Sciatic nerve (tissue), 2 donors: ENCODE measurements at regions not wholly inside any gene's neighbourhood (a gene's known extent, or its start where the extent isn't known, plus 50 kb on each side); places are given as distances from the start of the nearest gene placed in this dataset.

Experiments
- ATAC-seq: fragments of 200-7000 bp; cut with Tn5 transposase; one replicate; pipeline ENCODE4 v1.9.1; 2020; ENCODE audit warnings: mild to moderate bottlenecking, moderate library complexity
- DNase-seq: peaks from one replicate; pipeline ENCODE4 v3.0.0-alpha.2; 2020; ENCODE audit warnings: low spot score
- intact Hi-C: fragments of 100-400 bp; cut with DNase I; formaldehyde crosslinking; loops from one replicate; pipeline ENCODE4 v1.14.2; 2022
- donor health status: DM: no; HTN: no; CAD: no.
- donor health status: DM: no; HTN: no; CAD: no.

DNA sequence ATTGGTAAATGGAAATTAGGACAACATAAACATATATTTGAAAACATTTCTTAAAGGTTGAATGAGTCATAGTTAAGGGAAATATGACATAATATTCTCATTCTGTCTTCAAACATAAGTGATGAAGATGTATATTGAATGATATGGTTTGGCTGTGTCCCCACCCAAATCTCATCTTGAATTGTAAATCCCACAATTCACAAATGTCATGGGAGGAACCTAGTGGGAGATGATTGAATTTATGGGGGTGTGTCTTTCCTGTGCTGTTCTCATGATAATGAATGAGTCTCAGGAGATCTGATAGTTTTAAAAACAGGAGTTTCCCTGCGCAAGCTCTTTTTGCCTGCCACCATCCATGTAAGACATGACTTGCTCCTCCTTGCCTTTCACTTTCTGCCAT is 104.4 kb upstream of the MPDZ start:
- intact Hi-C loops = no loop called here
- ATAC-seq (no peak), DNase-seq (no peak)

DNA sequence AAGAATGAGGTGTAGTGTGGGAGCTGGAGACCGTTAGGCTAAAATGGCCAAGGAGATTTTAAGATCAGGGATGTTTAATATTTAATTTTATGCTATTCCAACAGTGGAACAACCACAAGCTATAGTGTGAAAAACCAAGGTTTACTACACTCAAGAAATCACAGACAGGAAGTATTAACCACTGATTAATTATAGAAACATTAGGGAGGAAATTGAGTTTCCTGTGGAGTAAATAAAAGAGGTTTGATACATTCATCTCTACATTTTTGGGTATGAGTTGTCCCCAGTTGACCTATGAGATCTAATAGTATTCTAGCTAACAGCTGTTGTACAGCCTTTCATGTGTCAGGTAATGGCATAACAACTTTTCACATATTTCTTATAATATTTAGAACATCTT is 103.7 kb upstream of the MPDZ start:
- intact Hi-C loops = no loop called here
- no peak for DNase-seq
- ATAC-seq = no peak

DNA sequence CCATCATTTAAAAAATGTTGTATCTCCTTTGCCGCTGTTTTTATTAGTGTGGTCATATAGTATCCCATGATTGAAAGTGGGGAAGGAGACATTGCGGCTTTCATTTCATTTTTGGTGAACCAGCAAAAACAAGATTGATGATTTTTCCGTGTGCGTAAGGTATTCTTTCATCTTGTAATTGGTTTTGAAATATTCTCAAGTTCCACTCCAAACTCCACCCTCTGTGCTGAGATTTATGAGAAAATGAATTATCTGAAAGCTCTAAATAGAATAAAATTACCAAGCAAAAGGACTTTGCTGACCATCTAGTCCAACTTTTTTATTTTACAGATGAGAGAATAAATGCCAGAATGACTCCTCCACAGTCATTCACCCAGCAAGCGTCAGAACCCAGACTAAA is 103.1 kb upstream of the MPDZ start:
- DNase-seq (no peak), ATAC-seq (peak; percentile 25)
- intact Hi-C loops = no loop called here

DNA sequence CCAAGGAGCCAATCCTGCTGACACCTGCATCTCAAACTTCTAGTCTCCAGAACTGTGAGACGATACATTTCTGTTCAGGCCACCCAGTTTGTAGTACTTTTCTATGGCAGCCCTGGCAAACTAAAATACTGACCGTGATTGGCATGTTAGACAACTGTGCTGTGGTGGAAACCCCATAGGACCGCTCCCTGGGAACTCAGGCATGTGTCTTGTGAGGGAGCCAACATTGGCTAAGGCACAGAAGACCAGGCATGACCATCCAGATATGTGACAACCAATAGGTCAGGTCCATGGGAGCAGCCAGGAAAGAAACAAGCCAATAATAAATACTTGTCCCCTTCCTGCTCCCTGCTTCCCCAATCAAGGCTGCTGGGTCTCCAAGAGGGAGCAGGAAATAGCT is 101.4 kb upstream of the MPDZ start:
- intact Hi-C loops = loop anchor here (2.0 kb wide), 1 partner anchor 32 kb away; no protein-coding TSS in a partner anchor
- ATAC-seq = no peak
- no peak for DNase-seq

DNA sequence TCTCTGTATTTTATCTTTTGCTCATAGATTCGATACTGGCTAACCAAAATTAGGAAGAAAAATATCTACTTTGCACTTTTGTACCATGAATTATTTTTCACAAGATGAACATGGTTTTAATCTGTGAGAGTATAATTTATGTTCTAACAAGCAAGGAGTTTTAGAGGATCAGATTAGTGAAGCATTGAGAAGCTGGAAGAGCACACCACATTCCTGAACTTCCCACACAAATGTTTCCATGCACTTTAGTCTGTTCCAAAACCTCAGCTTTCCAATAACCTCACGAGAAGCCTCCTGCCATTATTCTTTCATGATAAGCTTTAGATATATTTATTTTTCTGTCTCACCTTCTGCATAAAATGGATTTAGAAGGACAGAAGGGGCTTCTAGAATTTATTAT is 98.7 kb upstream of the MPDZ start:
- intact Hi-C loops = no loop called here
- ATAC-seq (peak; percentile 69), DNase-seq (no peak)

DNA sequence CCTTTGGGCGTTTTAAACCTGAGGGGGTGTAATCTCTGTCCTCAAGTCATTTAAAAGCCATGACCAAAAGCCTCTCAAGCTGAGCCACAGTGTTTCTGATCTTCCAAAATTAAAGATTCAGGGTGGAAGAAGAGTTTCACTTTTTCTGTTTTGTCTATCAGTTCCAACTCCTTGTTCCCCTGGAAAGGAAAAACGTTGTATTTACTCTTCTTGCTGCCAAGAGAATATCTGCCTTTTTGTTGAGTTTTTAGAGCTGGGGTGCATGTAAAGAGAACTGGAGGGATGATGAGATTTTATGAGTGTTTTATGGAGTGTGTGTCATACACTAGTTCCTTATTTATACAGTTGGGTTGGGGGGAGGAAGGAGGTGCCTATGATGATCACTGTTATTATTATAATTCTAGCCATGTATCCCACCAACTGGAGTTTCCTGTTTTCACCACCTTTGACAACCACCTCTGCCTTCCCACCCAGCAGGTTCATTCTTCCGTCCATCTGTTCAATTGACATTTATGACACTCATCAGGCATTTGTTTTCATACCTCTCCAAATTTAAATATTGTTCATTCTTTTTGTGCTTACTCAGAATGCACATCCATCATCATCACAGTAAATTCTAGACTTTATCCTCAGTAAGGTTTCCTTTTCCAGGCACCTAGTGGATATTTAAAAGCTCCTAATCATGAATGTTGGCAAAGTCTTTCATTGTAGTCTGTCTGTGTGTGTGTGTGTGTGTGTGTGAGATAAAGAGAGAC is 97.9 kb upstream of the MPDZ start:
- DNase-seq (no peak), ATAC-seq (peak; percentile 38)
- intact Hi-C loops = no loop called here

DNA sequence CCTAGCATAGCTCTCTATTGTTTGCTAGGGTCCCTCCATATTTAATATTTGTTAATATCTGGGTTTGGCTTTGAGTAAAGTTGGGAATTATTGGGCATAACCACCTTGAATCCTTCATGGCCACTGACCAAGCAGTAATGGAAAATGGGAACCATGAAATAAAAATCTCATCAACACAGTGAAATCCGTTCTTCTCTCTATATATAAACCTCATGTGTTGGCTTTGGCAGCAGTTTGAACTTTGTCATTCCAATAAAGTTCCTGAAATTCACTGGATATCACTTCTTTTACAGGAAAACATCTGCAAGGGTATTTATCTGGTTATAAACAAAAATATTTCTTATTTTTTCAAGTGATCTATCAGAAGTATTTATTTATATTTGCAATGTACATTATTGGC is 93.0 kb upstream of the MPDZ start:
- no peak for ATAC-seq
- intact Hi-C loops = no loop called here
- no peak for DNase-seq

DNA sequence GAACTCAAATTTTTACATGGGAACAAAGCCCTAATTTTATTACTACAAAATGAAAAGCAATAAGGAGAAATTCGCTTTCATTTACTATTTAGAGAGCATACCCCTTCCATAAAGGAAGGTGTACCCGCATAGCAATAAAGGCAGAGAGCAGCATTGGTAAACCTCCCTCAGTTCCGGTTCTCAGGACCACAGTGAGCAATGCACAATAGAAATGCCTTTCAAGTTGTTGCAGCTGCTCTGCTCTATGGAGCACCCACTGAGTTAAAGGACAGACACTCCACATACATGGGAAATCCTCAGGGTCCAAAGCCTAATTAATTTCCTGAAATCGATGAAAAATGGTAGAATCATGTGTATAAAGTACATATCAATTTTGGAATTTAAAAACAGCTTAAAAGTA is 89.9 kb upstream of the MPDZ start:
- intact Hi-C loops = no loop called here
- no peak for ATAC-seq
- no peak for DNase-seq

DNA sequence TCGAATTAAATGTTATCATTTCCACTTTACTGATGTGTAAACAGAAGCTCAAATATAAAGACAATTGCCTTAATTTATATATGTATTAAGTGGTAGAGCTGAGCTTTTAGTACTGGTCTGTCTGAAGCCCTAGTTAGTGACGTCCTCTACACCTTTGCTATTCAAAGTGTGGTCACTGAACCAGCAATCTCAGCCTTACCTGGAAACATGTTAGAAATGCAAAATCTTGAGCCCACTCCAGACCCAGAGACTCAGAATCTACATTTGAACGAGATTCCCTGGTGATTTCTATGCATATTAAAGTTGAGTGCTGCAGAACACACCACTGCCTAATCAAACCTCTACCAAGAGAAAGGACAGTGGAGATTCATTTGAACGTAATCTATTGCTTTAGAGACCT is 88.3 kb upstream of the MPDZ start:
- intact Hi-C loops = no loop called here
- DNase-seq = no peak
- ATAC-seq = no peak

DNA sequence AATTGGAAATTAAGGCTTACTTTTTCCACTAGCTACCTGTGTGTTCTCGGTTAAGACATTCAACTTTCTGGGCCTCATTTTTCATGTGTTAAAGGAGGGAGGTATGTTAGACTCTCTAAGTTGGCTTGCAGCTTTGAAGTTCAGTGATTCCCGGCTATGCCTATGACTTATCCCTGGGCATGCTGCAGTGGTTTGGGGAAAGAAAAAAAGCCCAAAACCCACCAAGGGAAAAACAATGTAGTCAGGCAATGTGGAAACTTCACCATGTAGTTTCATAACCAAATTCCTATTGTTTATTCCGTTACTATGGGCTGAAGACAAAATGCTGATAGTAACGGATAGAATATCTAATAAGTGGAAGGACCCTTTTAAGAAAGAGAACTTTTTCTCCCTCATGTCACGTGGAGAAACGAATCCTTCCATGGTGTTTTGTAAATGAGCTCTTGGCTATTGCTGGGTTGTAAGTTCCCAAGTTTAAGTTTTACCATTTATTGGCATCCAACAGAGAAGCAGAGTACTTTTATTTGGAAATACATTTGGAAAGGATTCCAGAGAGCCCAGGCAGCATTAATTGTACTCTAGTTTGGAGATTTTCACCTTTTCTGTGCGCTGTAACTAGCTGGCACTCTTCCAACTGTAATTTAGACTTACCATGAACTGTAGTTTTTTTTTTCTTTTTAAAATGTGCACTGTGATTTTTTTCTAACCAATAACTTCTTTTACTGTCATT is 84.9 kb upstream of the MPDZ start:
- intact Hi-C loops = no loop called here
- peak; percentile 55 for ATAC-seq
- no peak for DNase-seq

DNA sequence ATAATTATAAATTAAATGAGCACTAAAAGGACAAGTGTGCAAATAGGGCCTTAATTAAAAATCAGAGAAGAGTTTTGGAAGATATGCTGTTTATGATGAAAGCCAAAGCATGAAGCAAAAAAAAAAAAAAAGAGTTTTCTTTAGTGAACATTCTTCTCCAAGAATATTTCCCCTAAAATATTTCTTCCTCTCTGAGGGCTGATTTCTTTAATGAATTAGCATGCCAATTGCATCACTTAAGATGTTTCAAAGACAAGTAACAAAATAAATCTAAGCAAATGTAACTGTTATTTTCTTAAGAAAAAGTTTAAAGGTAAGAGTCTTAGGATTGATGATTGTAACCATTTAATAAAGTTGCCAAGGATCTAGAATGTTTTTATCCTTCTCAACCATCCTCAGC is 81.6 kb upstream of the MPDZ start:
- intact Hi-C loops = no loop called here
- DNase-seq = no peak
- peak; percentile 25 for ATAC-seq

DNA sequence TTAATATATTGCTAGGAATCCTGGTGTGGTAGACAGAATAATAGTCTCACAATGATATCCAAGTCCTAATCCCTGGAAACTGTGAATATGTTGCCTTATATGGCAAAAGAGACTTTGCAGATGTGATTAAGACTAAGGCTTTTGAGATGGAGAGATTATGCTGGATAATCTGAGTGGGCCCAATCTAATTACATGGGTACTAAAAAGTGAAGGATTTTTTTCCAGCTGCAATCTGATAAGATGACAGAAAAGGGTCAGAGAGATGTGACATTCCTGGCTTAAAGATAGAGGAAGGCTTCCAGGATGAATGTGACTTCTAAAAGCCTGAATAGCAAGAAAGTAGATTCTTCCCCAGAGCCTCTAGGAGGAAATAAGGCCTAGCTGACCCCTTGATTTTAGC is 80.7 kb upstream of the MPDZ start:
- DNase-seq = no peak
- ATAC-seq = no peak
- intact Hi-C loops = no loop called here

DNA sequence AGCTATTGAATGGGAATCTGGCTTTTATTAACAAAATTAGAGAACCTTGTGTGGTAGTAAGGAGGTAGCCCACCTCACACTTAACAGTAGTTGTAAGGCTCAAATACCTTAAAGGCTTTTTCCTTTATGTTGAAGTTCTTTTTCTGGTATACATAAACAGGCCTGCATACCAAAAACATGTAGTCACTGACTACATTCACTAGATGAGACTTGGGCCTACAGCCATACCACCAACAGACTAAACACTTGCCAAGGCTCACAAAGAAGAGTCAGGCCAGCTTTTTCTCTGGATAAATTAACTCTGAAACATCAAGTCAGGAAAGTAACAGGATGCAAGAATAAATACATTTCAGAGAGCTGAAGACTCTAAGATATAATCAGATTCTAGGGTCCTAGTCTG is 78.6 kb upstream of the MPDZ start:
- DNase-seq = no peak
- intact Hi-C loops = no loop called here
- peak; percentile 50 for ATAC-seq

DNA sequence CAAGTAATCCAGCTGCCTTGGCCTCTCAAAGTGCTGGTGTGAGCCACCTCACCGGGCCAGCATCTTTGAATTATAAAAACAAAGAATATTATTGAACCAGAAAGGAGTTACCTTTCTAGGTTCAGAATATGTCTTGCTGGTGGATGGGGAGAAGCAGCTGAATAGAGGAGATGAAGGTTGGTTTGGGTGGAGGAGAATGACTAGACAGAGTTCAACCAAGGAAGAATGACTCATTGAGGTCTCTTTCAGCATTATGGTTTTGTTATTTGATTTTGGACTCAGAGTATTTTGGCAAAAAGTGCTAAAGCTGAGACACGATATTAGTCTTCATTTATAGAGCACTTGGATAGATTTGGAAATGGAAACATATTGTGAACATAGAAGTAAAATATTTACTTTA is 75.2 kb upstream of the MPDZ start:
- no peak for ATAC-seq
- intact Hi-C loops = no loop called here

DNA sequence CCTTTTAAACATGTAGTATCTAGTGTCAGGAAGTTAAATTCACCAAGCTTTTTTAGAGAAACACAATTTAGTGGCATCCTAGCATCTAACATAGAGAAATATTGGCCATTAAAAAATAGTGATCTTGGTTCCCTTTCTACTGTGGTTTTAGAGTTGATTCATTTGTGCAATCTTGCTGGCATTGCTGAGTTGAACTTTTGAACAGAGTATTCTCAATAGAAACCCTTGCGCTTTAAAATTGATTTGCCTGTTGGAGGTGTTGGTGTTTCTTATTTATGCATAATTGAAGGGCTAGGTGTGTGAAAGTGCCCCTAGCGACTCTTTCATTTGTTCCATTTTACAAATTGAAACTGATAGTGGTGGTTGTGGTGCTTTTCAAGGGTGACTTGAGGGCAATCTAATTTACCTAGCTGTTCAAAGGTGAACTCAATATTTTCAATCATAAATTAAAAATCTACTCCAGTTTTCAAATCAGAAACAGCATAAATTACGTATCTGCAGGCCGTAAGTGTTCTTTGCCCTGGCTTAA is 73.0 kb upstream of the MPDZ start:
- ATAC-seq (peak; percentile 62), DNase-seq (no peak)
- intact Hi-C loops = no loop called here

More for the DNA sequence above, 75.2 kb upstream of the MPDZ start:
- DNase-seq = no peak

DNA sequence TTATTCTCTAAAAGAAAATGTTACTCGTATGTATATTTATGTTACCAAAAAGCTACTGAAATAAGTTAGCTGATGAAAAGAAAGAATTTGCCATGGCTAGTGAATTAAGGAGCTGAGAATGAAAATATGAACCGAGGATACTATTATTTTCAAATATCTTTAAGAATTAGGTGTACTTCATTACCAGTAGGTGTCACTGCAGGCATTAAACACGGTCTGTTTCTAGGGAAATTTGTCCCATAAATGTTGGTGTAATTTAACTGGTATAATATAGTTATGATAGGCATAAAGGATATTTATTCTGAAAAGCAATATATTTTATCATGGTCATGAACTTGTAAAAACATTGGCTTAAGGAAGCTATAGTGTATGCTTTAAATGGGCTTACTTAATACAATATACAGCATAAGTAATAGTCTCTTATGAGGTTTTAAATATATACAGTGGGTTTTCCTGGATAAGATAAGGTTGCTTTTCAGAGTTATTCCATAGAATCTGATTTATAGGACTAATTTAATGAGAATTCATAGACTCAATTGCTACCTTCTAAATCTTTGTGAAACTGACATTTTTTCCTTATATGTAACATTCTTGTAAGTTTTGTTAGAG is 72.4 kb upstream of the MPDZ start:
- DNase-seq (no peak), ATAC-seq (peak; percentile 69)
- intact Hi-C loops = no loop called here

DNA sequence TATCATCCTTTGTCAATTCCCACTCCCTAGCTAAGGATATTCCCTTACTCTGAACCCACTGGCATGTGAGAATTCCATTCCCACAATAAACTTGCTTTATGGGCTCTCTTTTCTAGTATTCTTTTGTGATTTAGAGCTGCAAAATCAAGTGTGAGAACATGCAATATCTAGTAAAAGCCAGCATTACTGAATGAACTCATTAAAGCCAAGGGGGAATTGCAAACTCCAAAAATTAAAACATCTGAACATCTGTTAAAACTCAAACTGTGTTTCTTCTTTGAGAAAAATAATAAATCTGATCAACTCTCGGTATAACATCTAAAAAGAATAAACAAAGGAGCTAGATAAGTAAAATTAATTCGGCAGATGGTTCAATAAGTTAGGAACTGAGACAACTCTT is 53.1 kb upstream of the MPDZ start:
- intact Hi-C loops = no loop called here
- ATAC-seq (no peak), DNase-seq (no peak)

DNA sequence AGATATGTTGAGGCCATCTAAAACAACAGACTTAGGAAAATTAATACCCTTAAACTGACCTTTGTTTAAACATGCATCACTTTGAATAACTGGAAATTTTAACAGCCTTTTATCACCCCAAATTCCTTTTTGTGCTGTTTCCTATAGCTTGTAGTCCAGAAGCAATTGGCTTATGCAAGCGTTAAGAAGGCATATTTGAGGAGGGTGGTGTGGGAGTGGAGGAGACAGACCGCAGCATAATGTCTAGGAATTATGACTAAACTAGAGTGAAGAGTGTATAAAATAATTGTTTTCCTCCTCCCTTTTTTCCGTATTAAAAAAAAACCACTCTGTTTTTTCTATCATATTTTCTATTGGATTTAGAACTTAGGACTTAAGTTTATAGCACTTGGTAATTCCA is 51.8 kb upstream of the MPDZ start:
- DNase-seq (no peak), ATAC-seq (no peak)
- intact Hi-C loops = no loop called here

DNA sequence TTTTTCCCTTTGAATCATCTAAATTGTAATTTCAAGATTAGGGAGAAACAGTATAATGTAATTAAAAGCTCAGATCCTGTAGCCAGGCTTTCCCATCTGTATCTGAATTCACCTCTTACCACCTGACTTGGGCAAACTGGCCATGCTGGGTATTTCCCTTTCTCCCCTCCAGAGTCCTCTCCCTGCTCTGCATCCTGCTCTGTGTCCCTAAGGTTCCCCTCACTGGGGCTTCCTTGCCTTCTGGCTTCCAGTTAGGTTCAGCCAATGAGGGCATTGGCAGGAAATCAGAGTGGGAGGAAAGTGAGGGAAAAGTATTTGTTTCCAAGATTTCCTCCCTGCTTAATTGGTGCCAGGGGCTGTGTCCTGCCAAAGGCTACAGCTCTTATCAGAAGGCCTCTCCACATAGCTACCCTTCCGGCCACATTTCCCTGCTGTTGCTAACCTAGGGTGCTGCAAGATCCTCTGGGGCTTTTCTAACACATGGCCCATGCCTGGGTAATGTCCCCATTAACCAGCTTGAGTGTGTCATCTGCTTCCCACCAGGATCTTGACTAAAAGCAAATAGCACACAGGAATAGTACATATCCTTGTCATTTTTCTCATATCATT is 51.0 kb upstream of the MPDZ start:
- ATAC-seq = peak; percentile 49
- intact Hi-C loops = no loop called here
- no peak for DNase-seq
